ENCODE measurements at regions not wholly inside any gene's neighbourhood (a gene's known extent, or its start where the extent isn't known, plus 50 kb on each side); places are given as distances from the start of the nearest gene placed in this dataset.

DNA sequence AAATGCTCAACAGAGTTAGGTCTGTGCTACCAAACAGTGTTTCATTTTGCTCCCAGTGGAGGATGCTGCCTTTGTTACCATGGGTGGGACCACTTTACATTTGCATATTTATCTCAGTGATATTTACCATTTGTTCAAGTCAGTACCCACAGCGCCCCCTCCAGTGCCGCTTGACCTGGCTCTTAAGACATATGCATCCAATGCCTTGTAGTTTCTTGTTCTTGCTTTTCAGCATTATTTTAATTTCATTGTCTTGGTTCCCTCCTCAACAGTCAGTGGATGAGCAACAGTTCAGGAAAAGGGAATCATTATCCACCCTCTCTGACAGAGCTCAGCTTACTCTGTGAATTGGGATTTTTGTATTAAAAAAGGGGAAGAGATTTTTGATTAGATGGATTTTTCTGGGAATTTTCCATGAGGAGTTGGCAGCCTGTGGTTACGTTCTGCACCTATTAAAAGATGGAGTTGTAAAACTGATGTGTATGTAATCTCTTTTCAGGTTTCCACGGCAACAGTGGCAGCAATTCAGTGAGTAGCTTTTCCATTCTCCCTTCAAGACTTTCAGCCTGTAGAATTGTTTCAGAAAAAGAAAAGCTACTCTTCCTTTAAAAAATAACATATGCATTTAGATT is 240.5 kb upstream of the DAAM1 start:
- no peak for TF ChIP-seq GATA3 (IDR thresholded peaks at IDR 0.05; ENCODE audit: low read depth, low read length)
- no peak for TF ChIP-seq GATA2 (IDR thresholded peaks at IDR 0.05; ENCODE audit: low read depth, low read length)
